HUES64 (cell line): ENCODE measurements at regions not wholly inside any gene's neighbourhood (a gene's known extent, or its start where the extent isn't known, plus 50 kb on each side); places are given as distances from the start of the nearest gene placed in this dataset.
"Not testable (repeated sequence)": the region's sequence is repeated elsewhere in the genome, so short reads cannot be mapped to it uniquely, and the experiment has no call there.

Experiments used
- H3K27ac ChIP-seq: 2 replicates; pipeline ENCODE4 v1.7.0; 2013; ENCODE audit warnings: low read depth, low read length, inconsistent platforms
- H3K27me3 ChIP-seq: 2 replicates; pipeline ENCODE4 v1.6.1; 2013; ENCODE audit warnings: mild to moderate bottlenecking, low read length; ENCODE audit not compliant: insufficient read depth
- H3K36me3 ChIP-seq: 2 replicates; pipeline ENCODE4 v1.6.1; 2013; ENCODE audit warnings: mild to moderate bottlenecking, low read length; ENCODE audit not compliant: insufficient read depth
- H3K4me1 ChIP-seq: 2 replicates; pipeline ENCODE4 v1.6.1; 2013; ENCODE audit warnings: mild to moderate bottlenecking, low read length, moderate library complexity; ENCODE audit not compliant: insufficient read depth
- H3K4me3 ChIP-seq: 2 replicates; pipeline ENCODE4 v1.5.1; 2013; ENCODE audit warnings: mild to moderate bottlenecking, low read length, moderate library complexity
- H3K9ac ChIP-seq: 2 replicates; pipeline ENCODE4 v1.6.1; 2013; ENCODE audit warnings: mild to moderate bottlenecking, low read depth, low read length
- H3K9me3 ChIP-seq: 2 replicates; pipeline ENCODE4 v1.6.1; 2013; ENCODE audit warnings: low read depth, low read length; ENCODE audit not compliant: insufficient read depth
- WGBS: fragments of 150-250, 120-280 bp; methylation state at CpG from one replicate; pipeline ENCODE4 v1.1.7; 2013; ENCODE audit warnings: missing lambda C conversion rate; 5-methylcytosine and 5-hydroxymethylcytosine counted together

DNA sequence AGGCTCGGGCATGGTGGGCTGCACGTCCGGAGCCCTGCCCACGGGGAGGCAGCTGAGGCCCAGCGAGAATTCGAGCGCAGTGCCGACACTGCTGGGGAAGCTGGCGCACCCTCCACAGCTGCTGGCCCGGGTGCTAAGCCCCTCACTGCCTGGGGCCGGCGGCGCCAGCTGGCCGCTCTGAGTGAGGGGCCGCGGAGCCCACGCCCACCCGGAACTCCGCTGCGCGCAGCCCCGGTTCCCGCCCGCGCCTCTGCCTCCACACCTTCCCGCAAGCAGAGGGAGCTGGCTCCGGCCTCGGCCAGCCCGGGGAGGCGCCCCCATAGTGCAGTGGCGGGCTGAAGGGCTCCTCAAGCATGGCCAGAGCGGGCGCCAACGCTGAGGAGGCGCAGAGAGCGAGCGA lies 2080.4 kb downstream of the PCDH9 start:
- Histone ChIP-seq H3K9ac (no peak overlapping the region), H3K27me3 (no peaks in the 10 kb centered on the region), H3K4me3 (no peak overlapping the region), H3K36me3 (no peaks in the 10 kb centered on the region), H3K4me1 (no peaks in the 10 kb centered on the region), H3K9me3 (no peaks in the 10 kb centered on the region), H3K27ac (no peak overlapping the region)
- WGBS = 97% methylated on average over 37 of the region's 37 CpGs

DNA sequence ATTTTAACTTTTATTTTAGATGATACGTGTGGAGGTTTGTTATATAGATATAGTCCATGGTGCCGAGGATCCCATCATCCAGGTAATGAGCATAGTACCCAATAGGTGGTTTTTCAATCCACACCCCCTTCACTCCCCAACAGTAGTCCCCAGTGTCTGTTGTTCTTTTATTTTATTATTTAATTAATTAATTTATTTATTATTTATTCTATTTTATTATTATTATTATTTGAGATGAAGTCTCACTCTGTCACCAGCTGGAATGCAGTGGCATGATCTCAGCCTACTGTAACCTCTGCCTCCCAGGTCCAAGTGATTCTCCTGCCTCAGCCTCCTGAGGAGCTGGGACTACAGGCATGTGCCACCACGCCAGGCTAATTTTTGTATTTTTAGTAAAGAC lies 2086.2 kb downstream of the PCDH9 start:
- no peak overlapping the region for H3K4me3 ChIP-seq
- no peaks in the 10 kb centered on the region for H3K27me3 ChIP-seq
- no peaks in the 10 kb centered on the region for H3K9me3 ChIP-seq
- 89% methylated on average over 1 of the region's 3 CpGs for WGBS
- H3K27ac ChIP-seq = no peak overlapping the region
- H3K9ac ChIP-seq = no peak overlapping the region
- no peaks in the 10 kb centered on the region for H3K36me3 ChIP-seq
- H3K4me1 ChIP-seq = no peaks in the 10 kb centered on the region

DNA sequence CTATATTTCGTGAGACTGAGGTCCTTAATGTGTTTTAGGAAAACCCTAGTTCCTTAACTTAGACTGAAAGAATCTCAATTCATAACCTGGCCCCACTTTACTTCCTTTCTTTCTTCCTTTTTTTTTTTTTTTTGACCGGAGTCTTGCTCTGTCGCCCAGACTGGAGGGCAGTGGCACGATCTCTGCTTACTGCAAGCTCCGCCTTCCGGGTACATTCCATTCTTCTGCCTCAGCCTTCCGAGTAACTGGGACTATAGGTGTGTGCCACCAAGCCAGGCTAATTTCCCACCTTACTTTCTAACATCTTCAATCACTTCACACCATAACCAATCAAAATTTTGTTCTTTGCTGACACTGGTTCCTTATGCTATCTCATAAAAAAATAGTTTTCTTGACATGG lies 2097.0 kb downstream of the PCDH9 start:
- no peaks in the 10 kb centered on the region for H3K27me3 ChIP-seq
- no peaks in the 10 kb centered on the region for H3K4me1 ChIP-seq
- WGBS = 57% methylated on average over 7 of the region's 7 CpGs
- H3K4me3 ChIP-seq = no peak overlapping the region
- no peaks in the 10 kb centered on the region for H3K9me3 ChIP-seq
- H3K9ac ChIP-seq = no peak overlapping the region
- no peak overlapping the region for H3K27ac ChIP-seq
- no peaks in the 10 kb centered on the region for H3K36me3 ChIP-seq

DNA sequence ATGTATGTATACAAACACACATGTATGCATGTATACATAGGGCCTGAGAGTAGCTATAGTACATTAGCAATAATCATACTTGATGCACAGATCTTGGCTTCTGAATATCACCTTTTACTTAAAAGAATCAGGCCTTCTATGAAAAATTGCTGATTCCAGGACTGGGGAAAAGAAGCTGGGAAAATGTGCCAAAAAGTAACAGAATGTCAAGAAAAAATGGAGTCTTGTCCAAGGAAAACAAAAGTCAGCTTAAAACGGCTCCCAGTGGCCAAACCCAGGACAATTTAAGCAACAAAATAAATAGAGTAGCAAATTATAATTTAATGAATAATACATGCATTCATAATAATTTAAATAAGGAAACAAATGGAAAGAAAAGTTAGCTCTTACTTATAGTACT lies 2104.9 kb downstream of the PCDH9 start:
- Histone ChIP-seq H3K9ac (no peak overlapping the region), H3K27ac (no peak overlapping the region), H3K4me3 (no peak overlapping the region), H3K4me1 (no peaks in the 10 kb centered on the region), H3K9me3 (no peaks in the 10 kb centered on the region), H3K27me3 (no peaks in the 10 kb centered on the region), H3K36me3 (no peaks in the 10 kb centered on the region)
- 83% methylated on average over 1 of the region's 1 CpG for WGBS

DNA sequence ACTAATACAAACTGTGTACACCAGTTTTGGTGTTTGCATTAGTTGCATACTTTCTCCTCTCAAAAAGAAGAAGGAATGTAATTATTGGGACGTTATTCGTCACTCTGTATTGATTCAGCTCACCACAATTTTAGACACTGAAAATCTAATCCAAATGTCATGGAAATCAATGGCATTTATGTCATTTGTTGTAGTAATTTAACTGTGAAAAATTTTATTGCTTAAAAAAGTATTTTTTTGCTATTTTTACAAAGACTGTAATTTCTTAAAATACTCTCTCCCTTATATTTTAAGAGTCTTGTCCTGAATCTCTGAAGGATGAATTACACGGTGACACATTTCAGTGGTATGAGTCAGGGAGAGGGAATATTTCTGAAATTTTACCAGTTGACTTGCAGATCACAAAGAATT lies 2117.6 kb downstream of the PCDH9 start:
- Histone ChIP-seq H3K9ac (no peak overlapping the region), H3K4me1 (no peaks in the 10 kb centered on the region), H3K4me3 (no peak overlapping the region), H3K9me3 (no peaks in the 10 kb centered on the region), H3K27me3 (no peaks in the 10 kb centered on the region), H3K36me3 (no peaks in the 10 kb centered on the region), H3K27ac (no peak overlapping the region)
- 88% methylated on average over 1 of the region's 3 CpGs for WGBS

DNA sequence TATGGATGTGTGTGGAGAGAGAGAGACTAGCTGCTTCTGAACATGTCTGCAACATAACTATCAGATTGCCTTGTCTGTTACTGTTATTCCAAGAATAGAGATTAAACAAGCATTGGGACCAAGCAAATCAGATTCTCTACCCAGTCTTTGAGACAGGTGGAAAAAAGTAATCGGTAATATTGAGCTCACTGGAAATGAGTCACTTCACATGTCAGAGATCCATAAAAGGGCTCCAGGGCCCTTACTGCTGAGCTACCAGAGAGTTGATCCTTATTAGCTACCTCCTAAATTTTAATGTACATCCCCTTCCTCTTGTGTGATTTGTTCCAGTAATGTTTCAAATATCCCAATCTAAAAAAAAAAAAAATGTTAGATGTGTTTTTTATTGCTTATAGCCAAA lies 2118.0 kb downstream of the PCDH9 start:
- no peaks in the 10 kb centered on the region for H3K36me3 ChIP-seq
- WGBS = 100% methylated on average over 1 of the region's 1 CpG

DNA sequence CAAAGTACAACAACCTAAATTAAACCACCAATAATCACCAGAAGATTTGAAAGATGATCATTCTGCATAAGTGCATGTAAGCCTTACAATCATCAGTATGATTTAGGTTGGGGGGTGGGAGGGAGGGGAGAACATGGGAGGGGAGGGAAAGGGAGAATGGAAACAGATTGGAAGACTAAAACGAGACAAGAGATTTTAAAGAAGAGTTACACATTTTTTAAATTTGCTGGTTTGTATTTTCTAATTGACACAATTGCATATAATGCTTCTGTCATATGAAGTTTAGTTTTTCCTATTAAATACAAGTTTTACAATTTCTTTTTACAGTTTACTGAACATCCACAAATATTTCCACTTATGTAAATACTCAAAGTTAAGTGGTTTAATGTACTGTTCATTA lies 2118.9 kb downstream of the PCDH9 start:
- H3K9ac ChIP-seq = no peak overlapping the region
- WGBS = 100% methylated on average over 1 of the region's 1 CpG
- H3K27ac ChIP-seq = no peak overlapping the region

More for the DNA sequence above, 2118.0 kb downstream of the PCDH9 start:
- no peaks in the 10 kb centered on the region for H3K4me1 ChIP-seq
- no peak overlapping the region for H3K4me3 ChIP-seq
- no peaks in the 10 kb centered on the region for H3K27me3 ChIP-seq
- H3K9ac ChIP-seq = no peak overlapping the region
- no peaks in the 10 kb centered on the region for H3K9me3 ChIP-seq
- H3K27ac ChIP-seq = no peak overlapping the region

DNA sequence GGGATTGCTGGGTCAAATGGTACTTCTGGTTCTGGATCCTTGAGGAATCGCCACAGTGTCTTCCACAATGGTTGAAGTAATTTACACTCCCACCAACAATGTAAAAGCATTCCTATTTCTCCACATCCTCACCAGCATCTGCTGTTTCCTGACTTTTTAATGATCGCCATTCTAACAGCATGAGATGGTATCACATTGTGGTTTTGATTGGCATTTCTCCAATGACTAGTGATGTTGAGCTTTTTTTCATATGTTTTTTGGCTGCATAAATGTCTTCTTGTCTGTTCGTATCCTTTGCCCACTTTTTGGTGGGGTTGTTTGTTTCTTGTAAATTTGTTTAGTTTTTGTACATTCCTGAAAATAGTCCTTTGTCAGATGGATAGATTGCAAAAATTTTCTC lies 2125.7 kb downstream of the PCDH9 start:
- WGBS = 99% methylated on average over 3 of the region's 3 CpGs
- H3K27ac ChIP-seq, H3K4me1 ChIP-seq, H3K36me3 ChIP-seq, H3K27me3 ChIP-seq, H3K4me3 ChIP-seq, H3K9ac ChIP-seq, H3K9me3 ChIP-seq: not testable (repeated sequence)

More for the DNA sequence above, 2118.9 kb downstream of the PCDH9 start:
- Histone ChIP-seq H3K36me3 (no peaks in the 10 kb centered on the region), H3K9me3 (no peaks in the 10 kb centered on the region), H3K4me3 (no peak overlapping the region), H3K4me1 (no peaks in the 10 kb centered on the region), H3K27me3 (no peaks in the 10 kb centered on the region)

DNA sequence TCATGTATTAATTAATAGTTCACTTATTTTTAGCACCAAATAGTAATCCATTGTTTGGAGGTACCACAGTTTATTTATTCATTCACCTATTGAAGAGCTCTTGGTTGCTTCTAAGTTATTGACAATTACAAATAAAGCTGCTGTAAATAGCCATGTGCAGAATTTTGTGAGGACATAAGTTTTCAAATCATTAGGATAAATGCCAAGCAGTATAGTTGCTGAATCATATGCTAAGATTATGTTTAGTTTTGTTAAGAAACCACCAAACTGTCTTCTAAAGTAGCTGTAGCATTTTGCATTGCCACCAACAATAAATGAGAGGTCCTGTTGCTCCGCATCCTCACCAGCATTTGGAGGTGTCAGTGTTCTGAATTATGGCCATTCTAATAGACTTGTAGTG lies 2126.8 kb downstream of the PCDH9 start:
- no peak overlapping the region for H3K4me3 ChIP-seq
- H3K4me1 ChIP-seq = no peaks in the 10 kb centered on the region
- H3K36me3 ChIP-seq = no peaks in the 10 kb centered on the region
- H3K27me3 ChIP-seq = no peaks in the 10 kb centered on the region
- H3K27ac ChIP-seq = no peak overlapping the region
- no peaks in the 10 kb centered on the region for H3K9me3 ChIP-seq
- 100% methylated on average over 1 of the region's 1 CpG for WGBS
- H3K9ac ChIP-seq = no peak overlapping the region

DNA sequence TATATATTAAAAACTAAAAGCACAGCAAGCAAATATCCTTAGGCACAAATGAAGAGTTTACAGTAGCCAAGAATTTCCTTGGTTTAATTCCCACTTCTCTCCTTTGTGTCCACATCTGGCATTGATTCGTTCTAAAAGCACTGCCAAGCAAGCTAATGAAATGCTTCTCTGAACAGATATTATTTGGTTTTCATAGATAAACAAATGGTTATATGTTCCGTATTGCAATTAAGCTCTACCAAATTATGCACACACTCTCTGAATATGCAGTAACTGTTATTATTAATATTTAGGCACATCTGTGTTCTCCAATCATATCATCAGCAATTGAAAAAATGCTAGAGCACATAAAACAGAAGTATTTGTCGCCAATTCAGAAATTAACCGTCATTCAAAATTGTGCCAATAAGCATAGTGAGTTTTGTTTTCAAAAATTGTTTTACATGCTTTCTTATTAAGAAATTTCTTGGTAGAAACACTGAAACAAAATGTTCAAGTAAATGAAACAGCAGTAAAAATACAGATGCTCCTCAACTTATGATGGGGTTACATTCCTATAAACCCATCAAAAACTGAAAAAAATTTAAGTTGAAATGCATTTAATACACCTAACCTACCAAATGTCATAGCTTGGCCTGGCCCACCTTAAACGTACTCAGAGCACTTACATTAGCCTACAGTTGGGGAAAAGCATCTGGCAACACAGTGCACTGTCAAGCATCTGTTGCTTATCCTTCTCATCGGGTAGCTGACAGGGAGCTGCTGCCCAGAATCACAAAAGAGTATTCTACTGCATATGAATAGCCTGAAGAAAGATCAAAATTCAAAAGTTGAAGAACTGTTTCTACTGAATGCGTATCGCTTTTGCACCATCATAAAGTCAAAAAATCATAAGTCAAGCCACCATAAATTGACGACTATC lies 2134.7 kb downstream of the PCDH9 start:
- Histone ChIP-seq H3K4me1 (no peaks in the 10 kb centered on the region), H3K9me3 (no peaks in the 10 kb centered on the region), H3K36me3 (no peaks in the 10 kb centered on the region), H3K4me3 (no peak overlapping the region), H3K27me3 (no peaks in the 10 kb centered on the region), H3K9ac (no peak overlapping the region), H3K27ac (no peak overlapping the region)
- 94% methylated on average over 8 of the region's 9 CpGs for whole genome bisulfite sequencing

DNA sequence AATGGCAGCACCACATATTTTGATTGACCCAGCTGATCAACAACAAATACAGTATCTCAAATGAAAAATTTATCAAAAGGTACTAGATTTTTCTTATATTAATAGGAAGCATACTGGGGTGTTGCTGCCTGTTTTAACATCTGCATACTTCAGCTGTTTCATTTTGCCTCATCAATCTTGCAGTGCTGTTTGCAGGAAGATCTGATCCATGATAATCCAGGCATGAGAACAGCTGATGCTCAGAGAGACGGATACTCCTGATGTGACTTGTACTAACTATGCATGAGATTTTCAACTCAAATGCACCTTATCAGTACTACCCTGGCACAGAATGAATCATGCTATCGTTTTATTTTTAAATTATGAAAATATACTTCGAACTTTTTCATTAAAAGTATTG lies 2136.8 kb downstream of the PCDH9 start:
- Histone ChIP-seq H3K4me3 (no peak overlapping the region), H3K27ac (no peak overlapping the region), H3K27me3 (no peaks in the 10 kb centered on the region), H3K9ac (no peak overlapping the region), H3K36me3 (no peaks in the 10 kb centered on the region), H3K9me3 (no peaks in the 10 kb centered on the region), H3K4me1 (no peaks in the 10 kb centered on the region)
- WGBS = 90% methylated on average over 1 of the region's 3 CpGs

DNA sequence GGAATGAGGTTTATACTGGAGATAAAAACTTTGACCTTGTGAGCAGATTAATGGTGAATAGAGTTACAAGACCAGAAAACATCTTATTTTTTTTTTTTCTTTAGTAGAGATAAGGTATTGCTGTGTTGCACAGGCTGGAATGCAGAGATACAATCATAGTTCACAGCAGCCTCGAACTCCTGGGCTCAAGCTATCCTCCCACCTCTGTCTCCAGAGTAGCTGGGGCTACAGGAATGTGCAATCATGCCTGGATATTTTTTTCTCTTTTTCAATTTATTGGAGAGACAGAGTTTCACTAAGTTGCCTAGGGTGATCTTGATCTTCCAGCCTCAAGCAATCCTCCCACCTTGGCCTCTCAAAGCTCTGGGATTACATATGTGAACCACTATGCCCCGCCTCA lies 2139.1 kb downstream of the PCDH9 start:
- WGBS = 97% methylated on average over 2 of the region's 2 CpGs

More for the DNA sequence above, 2139.1 kb downstream of the PCDH9 start:
- H3K9ac ChIP-seq = no peak overlapping the region
- H3K36me3 ChIP-seq = no peaks in the 10 kb centered on the region
- H3K4me3 ChIP-seq = no peak overlapping the region
- no peak overlapping the region for H3K27ac ChIP-seq
- no peaks in the 10 kb centered on the region for H3K4me1 ChIP-seq
- H3K27me3 ChIP-seq = no peaks in the 10 kb centered on the region
- no peaks in the 10 kb centered on the region for H3K9me3 ChIP-seq
